ENCODE measurements at regions not wholly inside any gene's neighbourhood (a gene's known extent, or its start where the extent isn't known, plus 50 kb on each side); places are given as distances from the start of the nearest gene placed in this dataset.
A peak's percentile ranks its signal among the peaks of the same experiment; 100 is the strongest.

- no peak overlapping the region for H3K4me3 ChIP-seq (ENCODE audit: low read depth, low read length)
- in situ Hi-C loops (cut with HindIII; ENCODE audit: low sequenced_read_pairs) = no loop called here
- DNase-seq (ENCODE audit: low read depth, low spot score) = no peak
- TF ChIP-seq, protein P1, sequence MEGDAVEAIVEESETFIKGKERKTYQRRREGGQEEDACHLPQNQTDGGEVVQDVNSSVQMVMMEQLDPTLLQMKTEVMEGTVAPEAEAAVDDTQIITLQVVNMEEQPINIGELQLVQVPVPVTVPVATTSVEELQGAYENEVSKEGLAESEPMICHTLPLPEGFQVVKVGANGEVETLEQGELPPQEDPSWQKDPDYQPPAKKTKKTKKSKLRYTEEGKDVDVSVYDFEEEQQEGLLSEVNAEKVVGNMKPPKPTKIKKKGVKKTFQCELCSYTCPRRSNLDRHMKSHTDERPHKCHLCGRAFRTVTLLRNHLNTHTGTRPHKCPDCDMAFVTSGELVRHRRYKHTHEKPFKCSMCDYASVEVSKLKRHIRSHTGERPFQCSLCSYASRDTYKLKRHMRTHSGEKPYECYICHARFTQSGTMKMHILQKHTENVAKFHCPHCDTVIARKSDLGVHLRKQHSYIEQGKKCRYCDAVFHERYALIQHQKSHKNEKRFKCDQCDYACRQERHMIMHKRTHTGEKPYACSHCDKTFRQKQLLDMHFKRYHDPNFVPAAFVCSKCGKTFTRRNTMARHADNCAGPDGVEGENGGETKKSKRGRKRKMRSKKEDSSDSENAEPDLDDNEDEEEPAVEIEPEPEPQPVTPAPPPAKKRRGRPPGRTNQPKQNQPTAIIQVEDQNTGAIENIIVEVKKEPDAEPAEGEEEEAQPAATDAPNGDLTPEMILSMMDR (IDR thresholded peaks at IDR 0.05; ENCODE audit: low read depth, low read length) = no peak
Measured at GRCh38 chr5:85010014-85010562, 625.4 kb upstream of the EDIL3 start.

DNA sequence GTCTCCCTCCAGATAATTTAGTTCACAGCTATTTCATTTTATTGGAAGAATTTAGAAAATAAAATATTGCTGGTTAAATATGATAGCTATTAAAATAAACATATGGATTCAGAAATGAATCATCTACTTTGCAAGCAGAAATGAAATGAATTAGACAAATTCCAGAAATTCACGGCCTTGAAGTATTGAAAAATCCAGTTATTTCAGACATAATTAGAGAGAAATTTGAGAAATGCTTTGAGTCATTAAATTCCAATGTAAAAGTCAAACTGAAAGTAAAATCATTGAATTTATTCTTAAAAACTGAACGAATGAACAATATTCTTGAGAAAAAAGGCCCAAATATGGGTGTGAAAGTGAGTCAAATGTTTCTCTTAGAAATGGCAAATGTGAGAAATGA lies 632.6 kb upstream of the EDIL3 start:
- in situ Hi-C loops (cut with HindIII; ENCODE audit: low sequenced_read_pairs) = no loop called here
- DNase-seq (ENCODE audit: low read depth, low spot score) = no peak

DNA sequence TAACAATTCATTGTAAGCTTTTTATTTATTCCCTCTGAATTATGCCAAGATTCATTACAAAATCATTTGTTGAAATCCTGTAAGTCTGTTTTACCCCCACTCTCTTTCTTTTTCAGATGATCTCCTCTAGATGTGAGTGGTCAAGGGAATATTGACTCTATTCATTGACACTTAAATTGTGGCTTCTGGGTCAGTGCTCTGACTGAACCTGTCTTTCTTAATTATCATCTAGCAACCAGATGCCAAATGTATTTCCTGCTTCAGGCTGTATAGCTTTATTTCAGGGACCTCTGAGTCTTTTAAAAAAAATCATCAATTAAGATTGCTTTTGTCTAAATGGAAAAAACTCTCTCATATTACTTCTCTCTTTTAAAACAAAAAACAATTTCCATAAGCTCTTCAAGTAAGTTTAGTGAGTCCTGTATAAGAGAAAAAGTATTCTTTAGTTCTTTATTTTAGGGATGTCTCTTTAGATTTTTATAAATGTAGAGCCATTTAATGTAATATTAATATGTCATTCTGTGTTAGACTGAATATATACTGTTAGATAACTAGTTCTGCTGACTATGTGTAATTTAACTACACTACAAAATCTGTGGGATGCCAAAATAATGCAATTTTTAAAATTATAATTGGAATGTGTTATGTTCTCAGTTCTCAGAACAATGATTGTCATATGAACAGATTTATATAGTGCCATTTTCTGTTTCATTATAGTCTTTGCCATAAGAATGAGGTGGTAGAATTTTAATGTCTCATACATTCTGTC lies 645.8 kb upstream of the EDIL3 start:
- no peak for DNase-seq (ENCODE audit: low read depth, low spot score)
- TF ChIP-seq, protein P1 (IDR thresholded peaks at IDR 0.05; ENCODE audit: low read depth, low read length) = no peak
- H3K4me3 ChIP-seq (ENCODE audit: low read depth, low read length) = no peak overlapping the region
- in situ Hi-C loops (cut with HindIII; ENCODE audit: low sequenced_read_pairs) = no loop called here

More for the DNA sequence above, 632.6 kb upstream of the EDIL3 start:
- TF ChIP-seq, protein P1 (IDR thresholded peaks at IDR 0.05; ENCODE audit: low read depth, low read length) = no peak
- no peak overlapping the region for H3K4me3 ChIP-seq (ENCODE audit: low read depth, low read length)

DNA sequence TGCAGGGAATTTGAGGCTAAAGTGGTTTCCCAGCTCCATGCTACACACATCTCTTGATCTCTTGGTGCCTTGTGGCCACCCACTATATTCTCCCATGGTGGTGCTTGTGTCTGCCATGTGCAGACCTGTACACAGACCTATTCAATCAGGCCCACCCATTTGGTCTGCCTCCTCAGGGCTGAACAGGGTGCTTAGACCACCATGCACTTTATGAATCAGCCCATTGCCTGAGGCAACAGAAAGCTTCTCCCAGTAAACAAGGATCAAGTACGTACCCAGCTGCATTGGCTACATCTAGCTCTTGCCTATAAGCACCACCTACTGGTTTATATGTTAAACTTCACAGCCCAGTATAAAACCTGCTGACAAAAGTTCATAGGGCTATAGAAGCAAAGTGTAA lies 664.3 kb upstream of the EDIL3 start:
- DNase-seq (ENCODE audit: low read depth, low spot score) = peak; percentile 71
- in situ Hi-C loops (cut with HindIII; ENCODE audit: low sequenced_read_pairs) = no loop called here

GRCh38 chr5:85052826-85053225 lies 668.1 kb upstream of the EDIL3 start:
- in situ Hi-C loops (cut with HindIII; ENCODE audit: low sequenced_read_pairs) = no loop called here
- no peak for DNase-seq (ENCODE audit: low read depth, low spot score)
- TF ChIP-seq, protein P1 (IDR thresholded peaks at IDR 0.05; ENCODE audit: low read depth, low read length) = no peak
- no peak overlapping the region for H3K4me3 ChIP-seq (ENCODE audit: low read depth, low read length)

More for the DNA sequence above, 664.3 kb upstream of the EDIL3 start:
- no peak overlapping the region for H3K4me3 ChIP-seq (ENCODE audit: low read depth, low read length)
- TF ChIP-seq, protein P1 (IDR thresholded peaks at IDR 0.05; ENCODE audit: low read depth, low read length) = peak; percentile 51

DNA sequence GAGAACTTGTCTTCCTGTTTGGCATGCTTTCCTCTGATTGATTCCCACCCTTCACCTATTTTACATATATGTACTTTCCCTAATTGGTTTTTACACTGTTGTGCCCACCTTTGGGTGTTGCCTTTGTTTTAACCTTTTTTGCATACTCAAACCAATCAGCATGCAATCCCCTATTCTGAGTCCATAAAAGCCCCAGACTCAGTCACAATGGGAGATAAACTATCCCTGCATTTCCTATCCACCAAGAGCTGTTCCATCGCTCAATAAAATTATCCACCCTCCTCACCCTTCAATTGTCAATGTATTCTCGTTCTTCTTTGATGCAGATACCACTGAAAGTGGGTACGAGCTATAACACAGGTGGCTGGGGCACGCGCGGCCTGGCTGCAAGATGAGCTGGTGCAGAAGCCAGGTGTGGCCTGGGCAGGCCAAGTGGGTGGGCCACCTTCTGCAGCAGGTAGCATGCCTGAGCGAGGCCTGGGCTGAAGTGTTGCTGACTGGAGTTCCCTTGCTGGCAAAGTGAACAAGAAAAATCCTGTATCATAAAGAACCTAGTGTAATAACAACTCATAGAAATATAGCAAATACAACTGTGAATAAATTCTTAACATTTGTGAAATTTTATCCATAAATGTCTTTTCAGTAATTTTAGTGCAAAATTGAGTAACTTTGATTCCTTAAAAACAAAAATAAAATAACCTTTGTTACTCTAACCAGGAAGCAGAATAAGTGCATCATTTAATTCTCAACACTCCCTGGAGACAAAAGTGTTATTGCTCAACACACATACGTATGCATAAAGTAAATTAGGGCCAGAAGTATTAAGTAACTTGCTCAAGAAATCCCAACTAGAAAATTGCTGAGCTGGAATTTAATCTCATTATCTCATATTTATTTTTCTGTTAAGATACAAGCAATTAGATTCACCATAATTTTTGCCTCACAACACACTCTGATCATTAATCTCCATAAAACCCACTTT lies 685.3 kb upstream of the EDIL3 start:
- TF ChIP-seq, protein P1 (IDR thresholded peaks at IDR 0.05; ENCODE audit: low read depth, low read length) = no peak
- no peak overlapping the region for H3K4me3 ChIP-seq (ENCODE audit: low read depth, low read length)
- no peak for DNase-seq (ENCODE audit: low read depth, low spot score)
- in situ Hi-C loops (cut with HindIII; ENCODE audit: low sequenced_read_pairs) = no loop called here

All from astrocyte of the spinal cord (primary cell).